Activated CD4-positive, alpha-beta T cell treated with anti-CD3 and anti-CD28 coated beads for 36 hours (primary cell): ENCODE measurements at regions not wholly inside any gene's neighbourhood (a gene's known extent, or its start where the extent isn't known, plus 50 kb on each side); places are given as distances from the start of the nearest gene placed in this dataset.

ENCODE experiments used
- ATAC-seq: fragments of 200-7000 bp; cut with Tn5 transposase; one replicate; pipeline ENCODE4 v1.10.0; 2021; ENCODE audit warnings: mild to moderate bottlenecking, moderate library complexity
- CTCF ChIA-PET: fragments of 350-600 bp; sonication (Branson Sonifier 250); formaldehyde crosslinking; loops from one replicate; lab custom pipeline; 2021; ENCODE audit warnings: antibody characterized with exemption; lab: Charles Lee
- POLR2A ChIA-PET: fragments of 350-600 bp; sonication (Branson Sonifier 250); formaldehyde crosslinking; loops from one replicate; lab custom pipeline; 2021; ENCODE audit warnings: antibody characterized with exemption, inconsistent platforms; lab: Charles Lee
- DNase-seq: peaks from one replicate; pipeline ENCODE4 v3.0.0-alpha.2; 2020
- H3K27ac Mint-ChIP-seq: one replicate; pipeline ENCODE4 v1.8.0; 2021; ENCODE audit warnings: mixed read lengths
- H3K27me3 Mint-ChIP-seq: one replicate; pipeline ENCODE4 v1.8.0; 2021; ENCODE audit warnings: mixed read lengths
- H3K36me3 Mint-ChIP-seq: one replicate; pipeline ENCODE4 v1.8.0; 2021; ENCODE audit warnings: low read depth, mixed read lengths
- H3K4me1 Mint-ChIP-seq: one replicate; pipeline ENCODE4 v1.8.0; 2021; ENCODE audit warnings: mixed read lengths
- H3K4me3 Mint-ChIP-seq: one replicate; pipeline ENCODE4 v1.8.0; 2021; ENCODE audit warnings: mild to moderate bottlenecking, moderate library complexity, mixed read lengths
- H3K9me3 Mint-ChIP-seq: one replicate; pipeline ENCODE4 v1.8.0; 2021; ENCODE audit warnings: low read depth, mixed read lengths
- intact Hi-C, 2 experiments: fragments of 100-400 bp; cut with DNase I in 1 of 2; cut with micrococcal nuclease in 1 of 2; formaldehyde crosslinking; loops; one replicate each; pipeline versions ENCODE4 v1.14.2 to v1.15.1; 2022 to 2024; cut with DNase I, micrococcal nuclease

GRCh38 chr2:54394392-54394791 is 61.7 kb upstream of the SPTBN1 start:
- ATAC-seq, result peak; percentile 84
- H3K27ac Mint-ChIP-seq, result peak overlapping the region; percentile 61
- peak overlapping the region; percentile 33 for H3K4me3 Mint-ChIP-seq
- peak; percentile 16 for DNase-seq
- H3K9me3 Mint-ChIP-seq, result no peaks in the 10 kb centered on the region
- ChIA-PET CTCF (no interaction called here), POLR2A (no interaction called here)
- intact Hi-C loops, result no loop called here
- H3K36me3 Mint-ChIP-seq, result no peaks in the 10 kb centered on the region
- H3K27me3 Mint-ChIP-seq, result no peaks in the 10 kb centered on the region
- peaks cover 10% of the 10 kb centered on the region for H3K4me1 Mint-ChIP-seq

DNA sequence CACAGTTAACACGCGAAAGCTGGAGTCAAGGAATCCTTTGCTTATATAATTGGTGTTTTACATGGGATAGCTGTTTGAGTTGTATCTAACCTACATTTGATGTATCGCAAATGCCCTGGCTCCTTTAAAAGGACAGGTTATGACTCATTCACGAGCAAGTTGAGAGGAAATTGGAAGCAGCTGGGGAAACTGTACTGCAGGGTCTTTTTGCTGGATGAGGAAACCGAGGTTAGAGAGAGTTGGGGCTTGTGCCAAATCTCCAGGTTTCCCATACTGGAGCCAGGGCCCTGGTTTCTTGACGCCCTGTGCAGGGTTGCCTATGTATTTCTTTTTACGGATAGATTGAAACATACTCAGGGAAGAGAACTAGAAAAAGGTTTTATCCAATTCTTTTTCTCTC is 60.0 kb upstream of the SPTBN1 start:
- Mint-ChIP-seq H3K27ac (no peak overlapping the region), H3K4me1 (peaks cover 10% of the 10 kb centered on the region), H3K4me3 (no peak overlapping the region), H3K9me3 (no peaks in the 10 kb centered on the region), H3K36me3 (no peaks in the 10 kb centered on the region), H3K27me3 (no peaks in the 10 kb centered on the region)
- ATAC-seq (no peak), DNase-seq (no peak)
- ChIA-PET CTCF (no interaction called here), POLR2A (no interaction called here)
- intact Hi-C loops, result no loop called here

- no peaks in the 10 kb centered on the region for H3K36me3 Mint-ChIP-seq
- no peaks in the 10 kb centered on the region for H3K27me3 Mint-ChIP-seq
- H3K4me1 Mint-ChIP-seq, result peaks cover 10% of the 10 kb centered on the region
- intact Hi-C loops, result no loop called here
- ChIA-PET CTCF (no interaction called here), POLR2A (no interaction called here)
- DNase-seq (no peak), ATAC-seq (no peak)
- no peaks in the 10 kb centered on the region for H3K9me3 Mint-ChIP-seq
- no peak overlapping the region for H3K4me3 Mint-ChIP-seq
- no peak overlapping the region for H3K27ac Mint-ChIP-seq
Observed at GRCh38 chr2:54396798-54397197, 59.3 kb upstream of the SPTBN1 start.

- intact Hi-C loops, result no loop called here
- Mint-ChIP-seq H3K27ac (no peak overlapping the region), H3K4me3 (no peak overlapping the region), H3K27me3 (no peaks in the 10 kb centered on the region), H3K36me3 (no peaks in the 10 kb centered on the region), H3K4me1 (peaks cover 10% of the 10 kb centered on the region), H3K9me3 (no peaks in the 10 kb centered on the region)
- ChIA-PET CTCF (no interaction called here), POLR2A (no interaction called here)
- ATAC-seq (no peak), DNase-seq (no peak)
Observed at GRCh38 chr2:54397426-54397825, 58.7 kb upstream of the SPTBN1 start.

GRCh38 chr2:54401554-54401953 is 54.6 kb upstream of the SPTBN1 start:
- Mint-ChIP-seq H3K4me3 (no peak overlapping the region), H3K4me1 (peaks cover 4% of the 10 kb centered on the region), H3K9me3 (no peaks in the 10 kb centered on the region), H3K36me3 (no peaks in the 10 kb centered on the region), H3K27ac (no peak overlapping the region), H3K27me3 (no peaks in the 10 kb centered on the region)
- CTCF ChIA-PET, result no interaction called here
- intact Hi-C loops, result no loop called here
- no peak for ATAC-seq
- DNase-seq, result no peak
- POLR2A ChIA-PET, result no interaction called here

DNA sequence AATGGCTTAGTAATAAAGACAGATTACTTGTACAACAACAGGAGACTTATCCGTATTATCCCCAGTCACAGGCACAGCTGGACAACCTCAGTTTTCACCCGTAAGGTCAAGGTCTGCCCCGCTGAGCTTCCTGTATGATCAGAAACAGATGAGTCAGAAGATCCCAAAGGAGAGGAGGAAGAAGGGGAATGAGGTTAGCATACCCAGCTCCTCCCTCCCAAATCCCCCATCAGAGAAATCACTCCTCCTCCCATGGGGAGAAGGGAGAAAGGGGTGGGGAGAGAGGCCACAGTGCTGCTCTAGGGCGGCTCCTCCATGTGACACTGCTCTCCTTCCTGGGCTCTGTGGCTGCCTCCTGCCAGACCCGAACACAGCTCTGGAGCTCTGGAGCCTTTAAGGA is 53.8 kb upstream of the SPTBN1 start:
- ChIA-PET CTCF (interaction anchor here (0.6 kb wide), 1 partner anchor 104 kb away, joined by 3 read pairs; no protein-coding TSS in a partner anchor), POLR2A (no interaction called here)
- no peak for DNase-seq
- H3K36me3 Mint-ChIP-seq, result no peaks in the 10 kb centered on the region
- no peaks in the 10 kb centered on the region for H3K9me3 Mint-ChIP-seq
- no peak overlapping the region for H3K27ac Mint-ChIP-seq
- H3K27me3 Mint-ChIP-seq, result no peaks in the 10 kb centered on the region
- peaks cover 4% of the 10 kb centered on the region for H3K4me1 Mint-ChIP-seq
- no peak for ATAC-seq
- intact Hi-C loops, result no loop called here
- H3K4me3 Mint-ChIP-seq, result no peak overlapping the region

- H3K27ac Mint-ChIP-seq, result no peak overlapping the region
- peaks cover 2% of the 10 kb centered on the region for H3K27me3 Mint-ChIP-seq
- ChIA-PET CTCF (no interaction called here), POLR2A (no interaction called here)
- ATAC-seq, result no peak
- no peaks in the 10 kb centered on the region for H3K36me3 Mint-ChIP-seq
- no peaks in the 10 kb centered on the region for H3K9me3 Mint-ChIP-seq
- H3K4me3 Mint-ChIP-seq, result no peak overlapping the region
- intact Hi-C loops, result no loop called here
- H3K4me1 Mint-ChIP-seq, result peaks cover 4% of the 10 kb centered on the region
- no peak for DNase-seq
Observed at GRCh38 chr2:54403512-54404238, 52.5 kb upstream of the SPTBN1 start.

GRCh38 chr2:54404270-54404669 is 51.9 kb upstream of the SPTBN1 start:
- no peak for DNase-seq
- no peaks in the 10 kb centered on the region for H3K36me3 Mint-ChIP-seq

DNA sequence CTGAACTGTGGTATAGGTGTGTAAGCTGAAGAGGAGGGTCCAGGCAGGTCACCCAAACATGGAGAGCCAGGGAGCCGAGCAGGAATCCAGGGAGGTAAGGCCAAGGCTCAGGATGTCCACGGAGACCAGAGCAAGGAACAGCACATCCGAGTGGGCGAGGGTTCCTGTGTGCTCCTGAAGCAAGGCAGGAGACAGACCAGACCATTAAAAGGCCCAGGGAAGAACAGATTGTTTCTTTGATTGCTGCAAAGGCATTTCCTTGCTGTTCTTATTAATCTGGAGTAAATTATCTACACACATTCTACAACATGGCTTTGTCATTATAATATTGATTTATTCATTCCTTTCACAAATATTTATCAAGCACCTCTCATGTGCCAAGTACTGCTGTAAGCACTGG is 50.1 kb upstream of the SPTBN1 start:
- intact Hi-C loops, result no loop called here
- DNase-seq, result no peak
- Mint-ChIP-seq H3K9me3 (no peaks in the 10 kb centered on the region), H3K27me3 (peaks cover 7% of the 10 kb centered on the region), H3K4me1 (peaks cover 4% of the 10 kb centered on the region), H3K4me3 (no peak overlapping the region), H3K27ac (no peak overlapping the region), H3K36me3 (no peaks in the 10 kb centered on the region)
- ATAC-seq, result no peak
- CTCF ChIA-PET, result no interaction called here
- POLR2A ChIA-PET, result no interaction called here

More at GRCh38 chr2:54404270-54404669, 51.9 kb upstream of the SPTBN1 start:
- Mint-ChIP-seq H3K27me3 (peaks cover 2% of the 10 kb centered on the region), H3K9me3 (no peaks in the 10 kb centered on the region), H3K27ac (no peak overlapping the region), H3K4me3 (no peak overlapping the region), H3K4me1 (peaks cover 4% of the 10 kb centered on the region)
- POLR2A ChIA-PET, result no interaction called here
- CTCF ChIA-PET, result no interaction called here
- intact Hi-C loops, result no loop called here
- no peak for ATAC-seq
